Colonic mucosa (tissue), 4 donors: ENCODE measurements at regions not wholly inside any gene's neighbourhood (a gene's known extent, or its start where the extent isn't known, plus 50 kb on each side); places are given as distances from the start of the nearest gene placed in this dataset.

Experiments used
- DNase-seq: peaks from one replicate; pipeline ENCODE4 v3.0.0-alpha.2; 2020
- H3K27ac ChIP-seq: fragments of 200-600 bp; one replicate; pipeline ENCODE4 v1.8.0; 2021
- H3K27me3 ChIP-seq: fragments of 200-600 bp; one replicate; pipeline ENCODE4 v1.8.0; 2021
- H3K36me3 ChIP-seq: fragments of 200-600 bp; one replicate; pipeline ENCODE4 v1.8.0; 2021
- H3K4me1 ChIP-seq: fragments of 200-600 bp; one replicate; pipeline ENCODE4 v1.8.0; 2021; ENCODE audit warnings: mild to moderate bottlenecking
- H3K4me3 ChIP-seq: fragments of 200-600 bp; one replicate; pipeline ENCODE4 v1.8.0; 2021
- H3K9ac ChIP-seq, 2 donors: one replicate each; pipeline ENCODE4 v1.7.0; 2013; ENCODE audit warnings: control low read depth in 2 of 2, low read depth in 2 of 2, low read length in 2 of 2
- H3K9me3 ChIP-seq: fragments of 200-600 bp; one replicate; pipeline ENCODE4 v1.8.0; 2021
- intact Hi-C: fragments of 100-400 bp; cut with DNase I; formaldehyde crosslinking; loops from one replicate; pipeline ENCODE4 v1.14.1; 2022
- TF ChIP-seq, protein P1 (sequence below): fragments of 200-600 bp; IDR thresholded peaks from one replicate; pipeline ENCODE4 v1.8.0; 2022; ENCODE audit warnings: antibody characterized with exemption, mild to moderate bottlenecking
- donor health status: healthy.
- donor health status: DM: no; HTN: no; CAD: no.
- donor health status: DM: no; HTN: no; CAD: no.

DNA sequence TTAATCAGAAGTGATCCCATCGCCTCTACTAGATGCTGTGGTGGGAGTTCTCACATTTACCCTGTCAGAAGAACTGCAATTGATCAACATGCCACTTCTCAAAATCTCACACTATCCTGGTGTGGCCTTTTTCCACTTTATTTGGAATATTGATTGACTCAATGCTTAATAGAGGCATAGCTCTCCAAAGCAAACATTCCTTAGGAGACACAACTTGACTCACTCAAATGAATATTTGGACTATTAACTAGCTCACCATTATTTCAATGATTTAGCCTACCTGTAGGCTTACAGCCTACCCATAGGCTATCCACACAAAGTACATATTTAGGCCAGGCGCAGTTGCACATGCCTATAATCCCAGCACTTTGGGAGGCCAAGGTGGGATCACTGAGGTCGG lies 186.5 kb downstream of the KLHL28 start:
- H3K4me1 ChIP-seq: no peaks in the 10 kb centered on the region
- intact Hi-C loops: no loop called here
- H3K4me3 ChIP-seq: no peak overlapping the region
- H3K27ac ChIP-seq: no peak overlapping the region
- TF ChIP-seq, protein P1, sequence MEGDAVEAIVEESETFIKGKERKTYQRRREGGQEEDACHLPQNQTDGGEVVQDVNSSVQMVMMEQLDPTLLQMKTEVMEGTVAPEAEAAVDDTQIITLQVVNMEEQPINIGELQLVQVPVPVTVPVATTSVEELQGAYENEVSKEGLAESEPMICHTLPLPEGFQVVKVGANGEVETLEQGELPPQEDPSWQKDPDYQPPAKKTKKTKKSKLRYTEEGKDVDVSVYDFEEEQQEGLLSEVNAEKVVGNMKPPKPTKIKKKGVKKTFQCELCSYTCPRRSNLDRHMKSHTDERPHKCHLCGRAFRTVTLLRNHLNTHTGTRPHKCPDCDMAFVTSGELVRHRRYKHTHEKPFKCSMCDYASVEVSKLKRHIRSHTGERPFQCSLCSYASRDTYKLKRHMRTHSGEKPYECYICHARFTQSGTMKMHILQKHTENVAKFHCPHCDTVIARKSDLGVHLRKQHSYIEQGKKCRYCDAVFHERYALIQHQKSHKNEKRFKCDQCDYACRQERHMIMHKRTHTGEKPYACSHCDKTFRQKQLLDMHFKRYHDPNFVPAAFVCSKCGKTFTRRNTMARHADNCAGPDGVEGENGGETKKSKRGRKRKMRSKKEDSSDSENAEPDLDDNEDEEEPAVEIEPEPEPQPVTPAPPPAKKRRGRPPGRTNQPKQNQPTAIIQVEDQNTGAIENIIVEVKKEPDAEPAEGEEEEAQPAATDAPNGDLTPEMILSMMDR: no peak
- no peaks in the 10 kb centered on the region for H3K9me3 ChIP-seq
- no peak overlapping the region for H3K9ac ChIP-seq
- no peak for DNase-seq
- H3K27me3 ChIP-seq: no peaks in the 10 kb centered on the region
- H3K36me3 ChIP-seq: no peaks in the 10 kb centered on the region

DNA sequence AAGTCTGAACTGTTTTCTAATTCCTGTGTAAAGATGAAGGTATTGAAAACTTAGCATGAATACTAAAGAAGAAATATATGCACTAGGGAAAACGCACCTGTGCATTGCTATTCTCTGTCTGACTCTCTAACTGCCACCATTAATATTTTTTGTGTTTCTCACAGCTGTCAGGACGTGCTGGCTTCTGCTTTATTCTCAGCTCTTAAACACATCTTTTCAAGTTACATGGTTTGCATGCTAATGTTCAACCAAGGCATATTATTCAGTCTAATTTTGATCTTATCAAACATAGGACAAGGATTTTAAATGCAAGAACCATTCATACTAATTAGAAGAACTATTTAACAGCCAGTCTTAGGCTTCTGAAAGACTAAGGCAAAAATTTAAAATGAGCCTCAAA lies 187.4 kb downstream of the KLHL28 start:
- Histone ChIP-seq H3K4me3 (no peak overlapping the region), H3K27ac (no peak overlapping the region), H3K4me1 (no peaks in the 10 kb centered on the region), H3K27me3 (no peaks in the 10 kb centered on the region), H3K36me3 (no peaks in the 10 kb centered on the region), H3K9ac (no peak overlapping the region), H3K9me3 (no peaks in the 10 kb centered on the region)
- DNase-seq: no peak
- intact Hi-C loops: no loop called here
- TF ChIP-seq, protein P1: no peak

DNA sequence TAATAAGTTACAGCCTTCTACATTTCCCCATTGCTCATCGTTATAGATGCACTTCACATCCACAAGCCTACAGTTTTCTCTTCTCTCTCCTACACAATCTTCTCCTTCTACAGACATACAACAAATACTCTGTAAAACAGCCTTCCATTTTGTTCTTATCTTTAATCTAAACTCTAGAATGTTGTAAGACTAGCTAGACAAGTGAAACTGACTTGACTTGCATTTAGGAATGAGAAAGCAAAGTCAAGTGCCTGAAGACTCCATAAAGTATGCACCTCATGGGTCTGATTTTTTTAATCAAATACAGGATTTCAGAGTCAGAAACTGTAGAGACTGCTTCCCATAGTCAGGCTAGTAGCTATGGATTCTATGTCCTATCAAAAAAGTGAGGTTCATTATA lies 190.3 kb downstream of the KLHL28 start:
- H3K27me3 ChIP-seq: no peaks in the 10 kb centered on the region
- TF ChIP-seq, protein P1: no peak
- no peaks in the 10 kb centered on the region for H3K4me1 ChIP-seq
- intact Hi-C loops: no loop called here
- H3K36me3 ChIP-seq: no peaks in the 10 kb centered on the region
- no peak overlapping the region for H3K4me3 ChIP-seq
- no peaks in the 10 kb centered on the region for H3K9me3 ChIP-seq
- no peak for DNase-seq
- H3K27ac ChIP-seq: no peak overlapping the region
- H3K9ac ChIP-seq: no peak overlapping the region

DNA sequence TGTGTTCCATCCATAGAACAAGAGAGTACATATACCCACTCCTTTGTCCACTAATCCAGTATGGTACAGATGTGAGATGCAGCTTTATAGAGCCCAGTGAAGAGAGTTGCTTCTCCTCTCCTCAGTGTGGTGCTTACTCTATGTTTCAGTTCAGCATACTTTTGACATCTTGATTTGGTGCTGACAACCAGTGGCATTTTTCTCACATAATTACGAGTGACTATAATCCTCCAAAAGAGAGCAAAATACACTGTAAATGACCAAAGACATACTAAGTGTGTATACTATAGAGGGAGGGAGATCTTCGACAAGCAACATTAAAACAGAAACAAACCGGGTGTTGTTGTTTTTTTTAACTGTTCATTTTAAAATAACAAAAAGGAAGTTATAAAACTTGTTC lies 191.5 kb downstream of the KLHL28 start:
- intact Hi-C loops: no loop called here
- no peaks in the 10 kb centered on the region for H3K4me1 ChIP-seq
- H3K36me3 ChIP-seq: no peaks in the 10 kb centered on the region
- no peaks in the 10 kb centered on the region for H3K9me3 ChIP-seq
- no peak overlapping the region for H3K9ac ChIP-seq
- TF ChIP-seq, protein P1: no peak
- H3K4me3 ChIP-seq: no peak overlapping the region
- DNase-seq: no peak
- no peak overlapping the region for H3K27ac ChIP-seq
- H3K27me3 ChIP-seq: no peaks in the 10 kb centered on the region

DNA sequence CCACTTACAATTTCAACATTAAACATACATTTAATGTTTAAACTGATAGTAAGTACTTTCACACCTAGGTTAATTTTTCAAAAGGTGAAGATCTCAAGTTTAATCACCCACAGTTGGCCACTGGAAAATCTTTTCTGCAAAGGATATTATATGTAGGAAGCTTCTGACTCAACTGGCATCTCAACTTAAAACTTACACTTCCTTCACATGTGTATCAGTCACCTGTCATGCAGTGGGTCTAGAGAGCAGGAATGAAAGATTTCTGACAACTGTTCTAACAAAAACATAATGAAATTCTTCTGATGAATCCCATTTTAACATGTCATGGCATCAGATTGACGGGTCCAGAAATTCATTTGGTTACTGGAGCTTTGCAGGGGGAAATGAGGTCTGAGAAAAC lies 192.8 kb downstream of the KLHL28 start:
- Histone ChIP-seq H3K9ac (no peak overlapping the region), H3K36me3 (no peaks in the 10 kb centered on the region), H3K4me3 (no peak overlapping the region), H3K4me1 (no peaks in the 10 kb centered on the region), H3K27me3 (no peaks in the 10 kb centered on the region), H3K27ac (no peak overlapping the region), H3K9me3 (no peaks in the 10 kb centered on the region)
- TF ChIP-seq, protein P1: no peak
- DNase-seq: no peak
- intact Hi-C loops: no loop called here
